ENCODE measurements at regions not wholly inside any gene's neighbourhood (a gene's known extent, or its start where the extent isn't known, plus 50 kb on each side); places are given as distances from the start of the nearest gene placed in this dataset.
"Not testable (repeated sequence)": the region's sequence is repeated elsewhere in the genome, so short reads cannot be mapped to it uniquely, and the experiment has no call there.

DNA sequence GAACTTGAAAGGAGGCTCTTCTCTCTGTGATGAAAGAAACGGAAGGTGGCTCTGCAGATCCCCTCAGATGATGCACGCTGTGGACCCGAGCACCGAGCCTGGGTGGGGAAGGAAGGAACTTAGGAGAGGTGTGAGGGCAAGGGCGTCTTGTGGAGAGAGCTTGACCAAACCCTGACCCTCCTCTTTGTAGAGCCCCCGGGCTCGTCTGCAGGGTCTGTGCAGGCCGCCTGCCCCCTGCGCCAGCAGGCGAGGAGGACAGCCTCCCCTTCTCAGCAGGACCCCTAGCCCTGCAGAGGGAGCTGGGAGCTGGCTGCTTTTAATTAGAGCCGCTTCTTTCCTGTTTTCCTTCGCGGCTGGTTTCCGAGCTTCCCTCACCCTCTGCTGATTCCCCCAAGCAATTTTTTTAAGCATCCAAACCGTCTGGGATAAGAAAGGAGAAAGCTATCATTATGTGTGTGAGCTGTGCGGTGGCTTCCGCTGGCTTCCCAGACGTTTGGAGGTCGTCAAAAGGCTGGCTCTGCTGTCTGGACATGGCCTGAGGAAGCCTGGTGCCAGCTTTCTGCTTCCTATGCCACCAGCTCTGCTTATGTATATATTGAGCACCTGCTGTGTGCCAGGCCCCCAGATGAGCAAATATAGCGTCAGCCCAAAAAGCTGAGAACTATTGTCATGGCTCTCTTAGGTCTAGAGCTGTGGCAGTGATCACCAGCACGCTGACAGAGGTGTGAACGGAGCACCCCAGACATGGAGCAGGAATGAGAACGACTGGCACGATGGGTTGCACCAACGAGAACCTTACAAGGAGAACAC, 160.2 kb upstream of the IRF2BP2 start:
- no peak for DNase-seq

DNA sequence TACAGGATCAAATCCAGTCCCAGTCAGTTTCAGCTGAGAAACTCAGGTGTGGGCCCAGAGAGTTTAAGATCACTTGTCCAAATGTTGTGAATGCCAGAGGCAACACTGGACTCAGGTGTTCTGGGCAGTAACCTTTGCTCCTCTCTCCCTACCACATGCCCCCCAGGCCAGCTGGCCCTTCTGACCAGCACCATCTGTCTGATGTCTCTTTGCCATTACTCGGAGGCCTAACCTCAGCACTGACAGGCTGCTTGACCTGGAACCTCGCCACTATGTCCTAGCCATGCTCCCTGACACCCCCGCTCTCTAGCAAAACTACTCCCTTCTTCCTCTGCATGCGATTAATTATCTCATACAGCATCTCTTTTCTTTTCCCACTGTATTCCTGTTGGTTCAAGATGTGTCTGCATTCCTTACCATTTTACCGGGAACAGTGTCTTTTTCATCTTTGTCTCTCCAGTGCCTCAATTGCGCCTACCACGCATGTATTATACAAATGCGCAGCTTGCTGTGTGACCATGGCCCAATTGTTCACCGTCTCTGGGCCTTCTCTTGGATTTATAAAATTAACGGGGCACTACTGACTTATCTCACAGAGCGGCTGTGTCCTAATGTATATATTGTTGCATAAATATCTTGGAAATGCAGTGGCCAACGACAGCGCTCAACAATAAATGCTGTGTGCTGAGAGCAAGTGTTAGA, 159.5 kb upstream of the IRF2BP2 start:
- no peak for DNase-seq

DNA sequence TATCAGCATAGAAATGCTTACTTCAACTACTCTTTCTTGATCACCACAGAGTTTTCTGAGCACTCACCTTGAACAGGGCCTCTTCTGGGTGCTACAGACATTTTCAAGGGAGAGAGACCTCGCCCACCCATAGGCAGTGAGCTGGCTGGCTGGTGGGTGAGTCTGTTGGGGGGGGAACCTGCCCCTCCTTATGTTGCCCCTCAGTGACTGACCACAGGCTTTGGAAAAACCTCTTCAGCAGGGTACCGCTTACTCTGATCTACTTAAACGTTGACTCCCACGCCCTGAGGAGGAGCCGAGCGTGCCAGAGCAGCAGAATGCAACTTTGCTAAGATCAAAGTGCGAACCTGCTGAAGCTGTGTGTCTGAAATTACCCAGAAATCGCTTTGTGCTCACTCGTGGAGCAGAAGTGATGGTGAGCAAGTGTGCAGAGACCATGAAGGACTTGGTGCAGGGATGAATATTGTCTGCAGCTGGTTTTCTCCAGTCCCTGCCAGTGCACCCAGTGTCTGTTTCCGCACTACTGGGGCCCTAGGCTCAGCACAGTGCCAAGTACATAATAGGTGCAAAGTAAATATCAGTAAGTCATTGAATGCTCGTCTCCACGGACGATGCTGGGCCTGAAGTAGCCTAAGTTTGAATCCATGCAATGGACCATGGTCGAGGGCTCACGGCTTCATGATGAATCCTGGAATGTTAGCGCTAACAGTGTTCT, 158.7 kb upstream of the IRF2BP2 start:
- no peak for DNase-seq

DNA sequence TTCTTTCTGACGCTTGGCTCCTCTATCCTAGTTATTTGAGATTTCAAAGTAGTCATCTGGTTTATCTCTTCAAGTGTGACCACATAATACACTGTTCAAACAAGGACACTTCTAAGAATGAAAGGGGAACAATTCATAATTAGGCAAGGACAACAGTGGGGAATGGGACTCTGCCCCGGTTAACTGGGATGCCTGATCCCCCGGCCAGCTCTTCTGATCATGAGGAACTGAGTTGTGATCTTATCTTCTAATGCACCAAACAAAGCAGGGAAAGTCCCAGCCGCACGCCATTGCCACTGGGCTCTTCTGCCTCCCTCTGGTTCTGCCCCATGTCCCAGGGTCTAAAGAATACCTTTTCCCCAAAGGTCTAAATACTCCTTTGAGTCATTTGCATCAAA, 158.2 kb upstream of the IRF2BP2 start:
- DNase-seq = no peak

DNA sequence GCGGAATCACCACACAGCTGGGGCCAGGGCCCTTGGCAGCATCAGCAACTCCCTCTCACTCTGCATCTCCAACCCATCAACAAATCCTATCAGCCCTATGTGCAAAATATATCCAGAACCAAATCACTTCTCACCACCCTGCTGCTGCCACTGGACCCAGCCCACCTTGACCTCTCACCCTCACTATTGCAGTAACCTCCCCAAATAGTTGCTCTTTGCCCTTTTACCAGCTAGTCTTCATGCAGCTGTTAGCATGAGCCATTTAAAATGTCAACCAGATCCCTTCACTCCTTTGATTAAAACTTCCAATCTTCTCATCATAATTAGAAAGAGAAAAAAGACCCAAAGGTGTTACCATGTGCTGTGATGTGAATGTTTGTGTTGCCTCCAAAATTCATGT, 155.7 kb upstream of the IRF2BP2 start:
- no peak for DNase-seq

DNA sequence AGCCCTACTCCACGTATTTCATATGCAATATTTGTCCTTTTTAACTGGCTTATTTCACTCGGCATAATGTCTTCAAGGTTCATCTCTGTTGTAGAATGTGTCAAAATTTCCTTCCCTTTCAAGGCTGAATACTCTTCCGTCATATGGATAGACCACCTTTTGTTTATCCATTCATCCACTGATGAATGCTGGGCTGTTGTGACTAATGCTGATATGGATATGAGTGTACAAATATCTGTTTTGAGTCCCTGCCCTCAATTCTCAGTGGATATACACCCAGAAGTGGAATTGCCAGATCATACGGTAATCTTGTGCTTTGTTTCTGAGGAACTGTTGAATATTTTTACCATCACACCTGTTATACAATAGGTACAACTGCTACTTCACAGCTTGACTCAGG, 155.2 kb upstream of the IRF2BP2 start:
- no peak for DNase-seq

DNA sequence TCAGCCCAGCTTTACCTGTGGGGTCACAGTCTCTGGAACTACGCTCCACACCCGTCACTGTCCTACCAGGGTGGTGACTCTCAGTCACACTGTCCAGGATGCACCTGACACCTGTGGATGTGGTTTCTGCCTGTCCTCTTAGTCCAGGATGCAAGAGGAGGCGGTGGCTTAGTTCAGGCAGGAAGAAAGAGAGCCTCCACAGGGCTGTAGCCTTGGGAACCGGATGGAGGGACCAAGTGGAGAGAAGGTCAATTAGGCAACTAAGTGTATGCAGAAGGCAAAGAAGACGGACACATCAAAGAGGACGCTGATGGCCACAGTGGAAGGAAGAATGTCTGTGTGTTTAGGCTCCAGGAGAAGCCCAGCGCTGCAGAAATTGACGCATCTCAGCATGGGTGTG, 153.9 kb upstream of the IRF2BP2 start:
- no peak for DNase-seq

DNA sequence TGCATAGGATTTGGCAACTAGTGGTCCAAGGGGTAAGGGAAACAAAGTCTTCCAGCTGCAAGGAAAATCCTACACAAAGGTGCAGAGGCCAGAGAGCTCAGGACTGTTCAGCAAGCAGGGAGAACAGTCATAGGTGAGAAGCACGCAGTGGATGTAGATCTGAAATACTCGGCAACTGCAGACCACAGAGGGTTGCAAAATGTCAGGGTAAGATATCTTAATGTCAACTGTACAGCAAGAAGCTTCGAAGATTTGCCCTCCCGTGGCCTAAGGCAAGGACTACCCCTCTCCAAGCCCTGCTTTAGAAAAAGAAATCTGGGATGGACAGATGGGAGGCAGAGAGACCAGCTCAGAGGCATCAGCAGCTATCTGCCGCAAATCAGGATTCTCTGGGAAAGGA, 153.4 kb upstream of the IRF2BP2 start:
- peak in 1 of 2 experiments; percentile 4 for DNase-seq

DNA sequence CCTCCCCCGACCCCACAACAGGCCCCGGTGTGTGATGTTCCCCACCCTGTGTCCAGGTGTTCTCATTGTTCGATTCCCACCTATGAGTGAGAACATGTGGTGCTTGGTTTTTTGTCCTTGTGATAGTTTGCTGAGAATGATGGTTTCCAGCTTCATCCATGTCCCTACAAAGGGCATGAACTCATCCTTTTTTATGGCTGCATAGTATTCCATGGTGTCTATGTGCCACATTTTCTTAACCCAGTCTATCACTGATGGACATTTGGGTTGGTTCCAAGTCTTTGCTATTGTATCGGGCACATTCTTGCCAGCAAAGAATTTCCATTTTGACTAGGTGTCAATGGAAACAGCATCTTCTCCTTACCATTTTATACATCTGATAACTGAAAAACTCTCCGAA, 152.1 kb upstream of the IRF2BP2 start:
- not testable (repeated sequence) for DNase-seq

DNA sequence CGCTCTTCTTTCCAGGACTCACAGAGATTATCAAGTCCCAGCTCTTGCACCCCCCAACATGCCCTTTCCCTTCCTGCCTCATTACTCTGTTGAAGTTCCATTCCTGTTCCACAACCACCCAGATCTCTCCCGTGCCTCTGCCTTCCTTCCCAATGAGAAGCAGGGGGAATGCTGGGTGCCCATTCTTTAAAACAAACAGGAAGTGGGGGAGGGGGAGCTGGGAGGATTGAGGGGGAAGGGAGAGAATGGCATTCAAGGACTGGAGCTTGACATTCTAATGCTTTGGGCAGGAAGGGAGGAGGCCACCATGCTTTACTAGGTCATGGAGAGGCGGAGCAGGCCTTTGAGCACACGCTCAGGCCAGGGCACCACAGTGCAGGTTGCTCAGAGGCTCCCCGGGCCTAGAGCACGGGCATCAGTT, 150.3 kb upstream of the IRF2BP2 start:
- no peak for DNase-seq

DNA sequence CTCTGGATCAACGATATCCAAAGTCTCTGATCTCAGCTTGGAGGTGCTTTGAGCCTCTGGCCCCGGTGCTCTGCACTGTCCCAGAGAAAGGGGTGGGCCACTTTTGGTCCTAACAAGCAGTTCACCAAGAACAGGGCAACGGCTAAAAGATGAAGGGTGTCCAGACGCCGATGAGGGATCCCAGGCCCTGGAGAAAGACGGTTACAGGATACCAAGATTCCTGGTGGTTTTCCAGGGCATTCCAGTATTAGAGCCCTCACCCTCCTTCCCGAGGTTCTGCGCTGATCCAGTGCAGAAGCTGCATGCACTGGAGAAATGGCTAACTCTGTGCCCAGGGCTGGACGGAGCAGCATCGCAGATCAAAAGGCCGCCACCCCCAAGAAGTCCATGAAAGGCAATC, 149.9 kb upstream of the IRF2BP2 start:
- no peak for DNase-seq

DNA sequence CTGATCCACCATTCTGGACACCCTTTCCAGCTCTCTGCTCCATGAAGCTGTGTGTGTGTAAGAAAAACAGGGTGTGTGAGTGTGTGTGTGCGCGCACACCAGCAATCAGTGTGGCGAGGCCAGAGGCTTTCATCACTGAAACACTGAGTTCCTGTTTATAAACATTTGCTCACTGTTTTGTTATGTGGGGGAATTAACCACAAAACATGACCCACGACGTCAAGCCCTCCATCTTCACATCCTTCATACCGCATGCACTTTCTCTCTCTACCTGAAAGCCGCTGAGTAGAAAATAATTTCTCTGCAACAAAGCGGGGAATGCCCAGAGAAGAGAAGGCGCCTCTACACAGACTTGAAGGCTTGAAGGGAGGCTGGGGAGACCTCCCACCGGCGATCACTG, 148.9 kb upstream of the IRF2BP2 start:
- no peak for DNase-seq

DNA sequence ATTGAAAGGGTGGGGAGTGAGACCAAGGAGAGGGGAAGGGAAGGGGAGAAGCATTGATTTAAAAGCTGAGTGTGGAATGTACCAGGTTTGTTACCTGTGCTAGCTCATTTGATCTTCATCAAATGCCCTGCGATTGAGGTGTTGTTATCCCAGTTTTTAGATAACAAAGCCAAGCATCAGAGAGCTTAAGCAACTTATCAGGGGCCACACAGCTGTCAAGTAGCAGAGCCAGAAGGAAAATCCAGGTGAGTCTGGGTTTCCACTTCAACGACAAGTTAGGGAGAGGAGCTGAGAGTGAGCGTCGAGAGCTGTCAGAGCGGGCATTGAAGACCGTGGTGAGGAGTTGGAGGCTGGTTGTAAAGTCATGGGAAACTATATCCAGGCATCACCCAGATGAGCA, 146.9 kb upstream of the IRF2BP2 start:
- no peak for DNase-seq

DNA sequence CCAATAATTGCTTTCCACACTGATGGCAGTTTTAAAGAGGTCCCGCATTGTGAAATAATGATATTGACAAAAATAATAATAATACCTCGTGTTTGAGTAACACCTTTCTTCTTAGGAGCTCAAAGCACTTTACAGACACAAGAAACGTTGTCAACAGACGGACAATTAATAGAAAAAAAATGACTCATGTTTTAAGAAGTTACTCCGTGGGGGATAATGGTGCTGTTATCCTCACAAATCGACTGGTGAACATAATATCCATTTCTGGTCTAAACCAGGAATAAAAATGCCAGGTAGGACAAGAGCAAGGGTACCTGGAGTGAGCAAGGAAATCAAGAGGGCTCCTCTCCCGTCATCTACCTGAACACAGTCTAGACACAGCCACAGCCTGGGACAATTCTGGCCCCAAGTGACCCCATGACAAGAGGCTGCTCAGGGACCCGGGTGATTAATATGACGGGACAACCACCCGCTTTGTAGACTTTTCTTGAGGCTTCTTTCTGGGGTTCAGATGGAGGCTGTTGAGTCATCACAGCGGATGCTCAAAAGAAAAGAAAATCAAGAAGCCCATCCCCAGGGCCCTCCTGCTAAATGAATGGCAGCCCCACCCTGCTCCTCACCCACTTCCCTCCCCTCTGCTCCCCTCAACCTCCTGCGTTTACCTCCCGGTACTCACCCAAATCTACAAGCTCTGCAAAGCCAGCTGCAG, 146.2 kb upstream of the IRF2BP2 start:
- no peak for DNase-seq

DNA sequence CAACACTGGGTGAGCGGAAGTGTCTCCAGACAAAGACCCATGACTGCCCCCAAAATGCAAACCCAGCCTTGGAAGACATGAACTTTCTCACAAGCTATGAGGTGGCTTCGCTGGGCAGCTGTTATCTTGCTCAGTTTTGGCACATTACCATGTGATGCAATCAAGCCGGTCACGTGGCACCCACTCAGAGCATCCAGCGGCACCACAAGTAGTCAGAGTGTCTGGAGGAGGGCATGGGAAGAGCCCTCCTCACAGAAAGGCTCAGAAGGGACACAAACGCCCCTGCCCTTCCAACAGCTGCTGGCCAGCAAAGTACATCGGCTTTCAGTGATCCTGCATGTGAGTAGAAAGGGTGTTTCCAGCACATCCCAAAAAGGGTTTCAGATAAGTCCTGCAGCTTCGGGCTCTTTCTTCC, 145.5 kb upstream of the IRF2BP2 start:
- peak; percentile 48 to 53 for DNase-seq

DNA sequence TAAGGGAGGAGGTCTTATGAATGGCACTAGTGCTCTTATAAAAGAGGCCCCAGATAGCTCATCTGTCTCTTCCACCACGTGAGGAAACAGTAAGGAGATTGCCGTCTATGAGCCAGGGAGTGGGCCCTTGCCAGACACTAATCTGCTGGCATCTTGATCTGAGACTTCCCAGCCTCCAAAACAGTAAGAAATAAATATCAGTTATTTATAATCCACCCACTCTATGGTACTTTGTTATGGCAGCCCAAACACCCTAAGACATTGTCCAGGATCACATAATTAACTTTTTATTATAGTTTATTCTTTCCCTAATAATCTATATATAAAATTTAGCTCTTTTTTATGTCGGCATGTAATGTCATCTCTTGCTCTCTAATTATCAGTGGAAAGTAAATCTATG, 144.0 kb upstream of the IRF2BP2 start:
- DNase-seq = no peak

DNA sequence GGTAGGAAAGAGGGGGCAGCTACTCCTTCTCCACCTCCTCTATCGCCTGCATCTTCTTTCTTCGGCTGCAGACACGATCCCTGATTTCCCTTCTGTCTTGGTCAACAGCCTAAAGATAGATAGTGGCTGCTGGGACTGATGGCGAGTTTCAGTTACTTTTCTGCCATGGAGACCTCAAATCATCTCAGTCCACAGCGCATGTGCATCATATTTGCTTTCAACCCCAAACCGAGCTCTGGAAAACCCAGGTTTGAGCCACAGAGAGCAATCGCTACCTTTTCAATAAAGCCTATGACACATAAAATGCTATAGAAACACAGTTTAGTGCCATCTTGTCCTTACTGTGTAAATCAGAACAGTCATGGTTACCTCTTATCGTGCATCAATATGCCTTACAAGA, 142.9 kb upstream of the IRF2BP2 start:
- DNase-seq = no peak

DNA sequence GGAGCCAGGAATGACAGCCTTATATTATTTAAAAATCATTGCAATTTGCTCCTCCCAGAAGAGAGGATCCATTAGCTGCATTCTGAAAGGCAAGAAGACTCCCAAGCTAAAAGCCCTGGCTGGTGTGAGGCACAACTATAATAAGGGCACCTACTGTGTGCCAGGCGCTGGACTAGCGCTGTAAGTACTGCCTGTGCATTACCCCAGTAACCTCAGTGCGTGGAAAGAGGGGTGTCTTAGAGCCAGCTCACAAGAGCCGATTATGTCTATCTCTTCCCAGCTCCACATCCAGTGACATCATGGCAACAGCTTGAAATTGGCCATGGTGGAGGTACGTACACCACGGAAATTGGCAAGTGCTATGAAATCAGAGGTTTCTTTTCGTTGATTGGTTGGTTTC, 141.7 kb upstream of the IRF2BP2 start:
- DNase-seq = no peak

DNA sequence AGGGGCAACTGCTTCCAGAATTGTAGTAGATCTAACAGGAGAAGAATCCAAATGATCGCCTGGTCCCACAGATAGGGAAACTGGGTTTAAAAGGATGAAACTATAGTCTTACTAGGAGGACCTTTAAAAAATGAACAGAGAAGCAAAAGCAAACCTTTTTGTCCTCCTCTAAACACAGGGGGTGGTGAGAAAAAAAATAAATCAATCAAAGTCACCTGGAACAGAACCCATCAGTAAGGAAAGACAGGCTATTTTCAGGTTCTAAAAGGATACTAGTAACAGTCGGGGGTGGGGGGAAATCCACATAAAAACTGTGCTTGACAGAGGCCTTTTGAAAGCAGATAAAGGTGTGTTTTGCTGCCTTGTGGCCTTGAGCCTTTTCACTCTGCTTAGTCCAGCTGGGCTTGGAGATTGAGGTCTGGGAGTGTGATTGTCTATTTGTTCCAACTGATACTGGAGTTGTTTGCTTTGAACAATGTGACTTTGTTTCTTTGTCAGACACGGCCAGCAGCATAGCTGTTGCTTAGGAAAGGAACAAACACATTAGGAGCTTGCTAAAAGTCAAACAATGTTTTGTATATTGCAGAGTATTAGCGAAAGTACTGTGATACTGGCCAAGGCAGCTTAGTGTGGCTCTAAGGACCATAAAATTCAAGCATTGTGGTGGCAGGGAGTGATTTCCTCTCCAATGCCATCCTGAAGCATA, 141.1 kb upstream of the IRF2BP2 start:
- DNase-seq = no peak

DNA sequence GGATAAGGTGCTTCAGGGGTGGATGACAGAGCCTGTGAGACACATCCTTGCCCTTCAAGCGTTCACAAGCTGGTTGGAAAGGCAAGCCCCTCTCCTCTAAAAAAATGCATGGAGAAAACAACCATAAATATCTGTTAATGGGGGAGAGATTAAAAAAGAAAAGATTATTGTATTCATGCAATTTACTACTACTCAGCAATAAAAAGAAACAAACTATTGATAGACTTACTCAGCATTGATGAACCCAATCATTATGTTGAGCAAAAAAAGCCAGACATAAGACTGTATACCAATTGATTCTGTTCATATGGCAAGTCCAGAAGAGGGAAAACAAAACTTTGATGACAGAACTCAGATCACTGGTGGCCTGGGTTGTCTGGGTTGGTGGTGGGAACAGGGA, 138.7 kb upstream of the IRF2BP2 start:
- DNase-seq = no peak

DNA sequence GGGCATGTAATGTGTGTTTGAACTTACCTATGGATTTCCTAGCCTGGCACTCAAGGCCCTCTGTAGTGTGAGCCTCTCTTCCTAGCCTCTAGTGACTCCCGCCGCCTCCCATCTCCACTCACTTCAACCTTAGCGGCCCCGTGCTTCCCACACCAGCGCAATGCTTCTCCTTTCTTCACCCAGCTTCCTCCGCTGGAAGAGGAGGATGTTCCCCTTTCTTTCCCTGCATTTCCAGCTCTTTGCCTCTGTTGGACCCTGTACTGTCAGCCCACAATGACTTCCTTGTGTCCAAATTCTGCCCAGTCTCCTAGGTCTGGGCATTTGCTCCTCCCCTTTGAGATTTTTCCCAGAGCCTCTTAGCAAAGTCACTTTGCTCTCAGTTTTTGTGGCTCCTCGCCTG, 138.1 kb upstream of the IRF2BP2 start:
- DNase-seq = no peak

DNA sequence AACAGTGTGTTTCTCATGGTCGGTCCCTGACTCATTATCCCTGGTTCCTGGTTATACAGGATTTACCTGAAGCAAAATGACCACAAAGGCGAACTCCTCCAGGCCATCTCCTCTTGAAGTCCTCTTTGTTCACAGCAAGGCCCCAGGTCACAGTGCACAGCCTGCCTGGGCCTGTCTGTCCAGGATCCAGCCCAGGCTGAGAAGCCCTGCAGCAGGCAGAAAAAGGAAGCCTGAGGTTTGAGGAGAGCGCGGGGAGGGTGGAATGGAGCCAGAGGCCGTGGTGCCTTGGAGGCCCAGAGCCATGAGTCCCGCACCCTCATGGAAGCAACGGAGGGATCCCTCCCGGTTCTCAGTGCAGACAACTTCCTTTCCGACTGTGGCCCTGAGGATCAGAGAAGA, 136.8 kb upstream of the IRF2BP2 start:
- DNase-seq = no peak

Data from AML-193 (cell line).